GM19452 (cell line): ENCODE measurements at regions not wholly inside any gene's neighbourhood (a gene's known extent, or its start where the extent isn't known, plus 50 kb on each side); places are given as distances from the start of the nearest gene placed in this dataset.
"Not testable (repeated sequence)": the region's sequence is repeated elsewhere in the genome, so short reads cannot be mapped to it uniquely, and the experiment has no call there.

Experiments
- ATAC-seq: cut with Tn5 transposase; IDR thresholded peaks from one replicate; pipeline ENCODE4 v1.9.1; 2021; ENCODE audit not compliant: unreplicated experiment

DNA sequence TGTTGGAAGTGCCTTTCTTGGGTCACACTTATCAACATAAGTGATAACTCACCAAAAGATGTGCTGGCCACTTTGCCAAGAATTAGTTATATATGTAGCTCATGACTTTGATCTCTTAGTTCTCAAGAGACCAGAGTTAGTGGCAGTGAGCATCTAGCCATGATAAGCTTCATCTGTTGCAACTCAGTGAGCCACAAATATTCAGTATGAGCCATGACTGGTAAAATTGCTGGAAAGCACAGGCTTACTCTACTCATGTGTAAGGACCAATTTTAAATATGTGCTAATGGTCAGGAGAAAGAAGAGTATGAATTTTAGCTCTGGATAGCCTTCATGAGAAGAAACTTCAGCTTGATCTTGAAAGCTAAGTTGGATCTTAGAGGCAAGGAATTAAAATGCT, 59.4 kb upstream of the TLL1 start:
- ATAC-seq, result no peak

- no peak for ATAC-seq
These were observed 58.6 kb upstream of the TLL1 start for GRCh38 chr4:165814256-165815020.

DNA sequence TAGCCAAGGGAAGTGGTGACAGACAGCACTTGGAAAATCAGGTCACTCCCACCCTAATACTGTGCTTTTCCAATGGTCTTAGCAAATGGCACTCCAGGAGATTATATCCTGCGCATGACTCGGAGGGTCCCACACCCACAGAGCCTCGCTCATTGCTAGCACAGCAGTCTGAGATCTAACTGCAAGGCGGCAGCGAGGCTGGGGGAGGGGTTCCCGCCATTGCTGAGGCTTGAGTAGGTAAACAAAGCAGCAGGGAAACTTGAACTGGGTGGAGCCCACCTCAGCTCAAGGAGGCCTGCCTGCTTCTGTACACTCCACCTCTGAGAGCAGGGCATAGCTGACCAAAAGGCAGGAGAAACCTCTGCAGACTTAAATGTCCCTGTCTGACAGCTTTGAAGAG, 53.9 kb upstream of the TLL1 start:
- not testable (repeated sequence) for ATAC-seq
